Stimulated activated CD4-positive, alpha-beta T cell treated with anti-CD3 and anti-CD28 coated beads, Interleukin-15, amount 100 ng/mL, for 1 hour (primary cell): ENCODE measurements at regions not wholly inside any gene's neighbourhood (a gene's known extent, or its start where the extent isn't known, plus 50 kb on each side); places are given as distances from the start of the nearest gene placed in this dataset.

Experiments
- DNase-seq, 2 donors: peaks; one replicate each; pipeline ENCODE4 v3.0.0-alpha.2; 2020; ENCODE audit warnings: low read depth in 1 of 2, low spot score in 1 of 2

GRCh38 chr6:168791917-168792316 lies 350.9 kb downstream of the SMOC2 start:
- no peak for DNase-seq

GRCh38 chr6:168789699-168790098 lies 348.7 kb downstream of the SMOC2 start:
- DNase-seq, result no peak

- DNase-seq, result no peak
Observed at GRCh38 chr6:168785720-168786511, 344.9 kb downstream of the SMOC2 start.

GRCh38 chr6:168784426-168784825 lies 343.4 kb downstream of the SMOC2 start:
- no peak for DNase-seq

- DNase-seq, result no peak
Observed at GRCh38 chr6:168783720-168784119, 342.7 kb downstream of the SMOC2 start.

- DNase-seq, result no peak
Observed at GRCh38 chr6:168782187-168782751, 341.3 kb downstream of the SMOC2 start.

GRCh38 chr6:168778201-168778600 lies 337.2 kb downstream of the SMOC2 start:
- DNase-seq, result no peak

GRCh38 chr6:168774381-168774780 lies 333.4 kb downstream of the SMOC2 start:
- no peak for DNase-seq

- no peak for DNase-seq
Observed at GRCh38 chr6:168773788-168774187, 332.8 kb downstream of the SMOC2 start.

GRCh38 chr6:168765752-168766151 lies 324.8 kb downstream of the SMOC2 start:
- DNase-seq, result no peak

- DNase-seq, result no peak
Observed at GRCh38 chr6:168756009-168756634, 315.1 kb downstream of the SMOC2 start.

- DNase-seq, result no peak
Observed at GRCh38 chr6:168746643-168747042, 305.7 kb downstream of the SMOC2 start.

- DNase-seq, result no peak
Observed at GRCh38 chr6:168746013-168746412, 305.0 kb downstream of the SMOC2 start.

- no peak for DNase-seq
Observed at GRCh38 chr6:168744861-168745260, 303.9 kb downstream of the SMOC2 start.

GRCh38 chr6:168741942-168742782 lies 301.2 kb downstream of the SMOC2 start:
- no peak for DNase-seq

- DNase-seq, result no peak
Observed at GRCh38 chr6:168741305-168741704, 300.3 kb downstream of the SMOC2 start.

- no peak for DNase-seq
Observed at GRCh38 chr6:168739381-168739780, 298.4 kb downstream of the SMOC2 start.

GRCh38 chr6:168737481-168737880 lies 296.5 kb downstream of the SMOC2 start:
- DNase-seq, result no peak

- no peak for DNase-seq
Observed at GRCh38 chr6:168737014-168737413, 296.0 kb downstream of the SMOC2 start.

GRCh38 chr6:168736039-168736438 lies 295.1 kb downstream of the SMOC2 start:
- DNase-seq, result no peak

- no peak for DNase-seq
Observed at GRCh38 chr6:168735268-168735949, 294.4 kb downstream of the SMOC2 start.
